ENCODE measurements at regions not wholly inside any gene's neighbourhood (a gene's known extent, or its start where the extent isn't known, plus 50 kb on each side); places are given as distances from the start of the nearest gene placed in this dataset.

DNA sequence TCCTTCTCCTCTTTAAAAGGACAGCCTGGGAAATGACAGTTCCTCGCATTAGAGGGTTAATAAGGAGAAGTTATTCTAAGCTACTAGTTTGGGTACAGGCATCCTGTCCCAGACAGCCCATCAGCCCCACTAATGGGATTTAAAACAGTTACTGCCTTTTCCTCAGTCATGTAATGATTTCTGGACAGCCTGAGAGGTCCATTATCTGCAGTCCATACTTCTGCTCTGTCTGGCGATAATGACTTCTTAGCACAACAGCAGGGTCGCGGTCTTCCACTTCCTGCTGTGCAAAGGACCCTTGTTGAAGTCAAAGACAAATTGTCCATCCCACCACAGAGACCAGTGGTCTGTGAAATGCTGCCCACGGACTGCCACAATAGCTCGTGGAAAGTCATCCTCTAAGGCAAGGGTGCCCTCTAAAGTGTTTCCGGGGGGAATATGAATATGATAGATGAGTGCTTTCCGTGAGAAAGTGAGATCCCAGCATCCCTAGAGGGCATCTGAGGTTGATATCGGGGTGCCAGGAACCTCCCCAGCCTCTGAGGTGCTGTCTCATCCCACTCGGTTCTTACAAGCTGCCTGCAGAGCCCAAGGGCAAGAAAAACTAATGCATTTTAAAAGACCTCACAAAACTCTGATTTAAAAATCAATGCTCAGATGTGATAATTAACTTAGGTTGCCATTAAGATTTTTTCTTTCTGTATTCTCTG lies 100.7 kb downstream of the SHOX2 start:
- no peak overlapping the region for H3K27ac Mint-ChIP-seq
- H3K27me3 Mint-ChIP-seq (ENCODE audit: insufficient read depth, low read depth) = no peaks in the 10 kb centered on the region
- no peak overlapping the region for H3K4me2 ChIP-seq
- no peaks in the 10 kb centered on the region for H4K20me1 ChIP-seq (ENCODE audit: low read depth)
- no peak overlapping the region for H3K4me3 ChIP-seq
- no peaks in the 10 kb centered on the region for H3K4me1 Mint-ChIP-seq
- H3K36me3 Mint-ChIP-seq = no peaks in the 10 kb centered on the region
- no peak overlapping the region for H3K9ac ChIP-seq
- H3K27ac ChIP-seq = no peak overlapping the region
- no peaks in the 10 kb centered on the region for H3K4me1 ChIP-seq
- TF ChIP-seq, protein P1, sequence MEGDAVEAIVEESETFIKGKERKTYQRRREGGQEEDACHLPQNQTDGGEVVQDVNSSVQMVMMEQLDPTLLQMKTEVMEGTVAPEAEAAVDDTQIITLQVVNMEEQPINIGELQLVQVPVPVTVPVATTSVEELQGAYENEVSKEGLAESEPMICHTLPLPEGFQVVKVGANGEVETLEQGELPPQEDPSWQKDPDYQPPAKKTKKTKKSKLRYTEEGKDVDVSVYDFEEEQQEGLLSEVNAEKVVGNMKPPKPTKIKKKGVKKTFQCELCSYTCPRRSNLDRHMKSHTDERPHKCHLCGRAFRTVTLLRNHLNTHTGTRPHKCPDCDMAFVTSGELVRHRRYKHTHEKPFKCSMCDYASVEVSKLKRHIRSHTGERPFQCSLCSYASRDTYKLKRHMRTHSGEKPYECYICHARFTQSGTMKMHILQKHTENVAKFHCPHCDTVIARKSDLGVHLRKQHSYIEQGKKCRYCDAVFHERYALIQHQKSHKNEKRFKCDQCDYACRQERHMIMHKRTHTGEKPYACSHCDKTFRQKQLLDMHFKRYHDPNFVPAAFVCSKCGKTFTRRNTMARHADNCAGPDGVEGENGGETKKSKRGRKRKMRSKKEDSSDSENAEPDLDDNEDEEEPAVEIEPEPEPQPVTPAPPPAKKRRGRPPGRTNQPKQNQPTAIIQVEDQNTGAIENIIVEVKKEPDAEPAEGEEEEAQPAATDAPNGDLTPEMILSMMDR (IDR thresholded peaks at IDR 0.05) = no peak
- TF ChIP-seq EZH2phosphoT487 (IDR thresholded peaks at IDR 0.05) (no peak), EZH2 (IDR thresholded peaks at IDR 0.05) (no peak)
- H3K79me2 ChIP-seq (ENCODE audit: low read depth) = no peaks in the 10 kb centered on the region
- peaks cover 6% of the 10 kb centered on the region for H3K9me3 Mint-ChIP-seq
- H2AFZ ChIP-seq (replicated peaks) = no peak overlapping the region
- H3K36me3 ChIP-seq = no peaks in the 10 kb centered on the region
- H3F3A ChIP-seq (ENCODE audit: low read depth) = no peaks in the 10 kb centered on the region
- H3K27me3 ChIP-seq = no peaks in the 10 kb centered on the region
- no peaks in the 10 kb centered on the region for H3K9me3 ChIP-seq (ENCODE audit: low read depth)
- H3K4me3 Mint-ChIP-seq = no peak overlapping the region
- DNase-seq (ENCODE audit: low spot score) = no peak

DNA sequence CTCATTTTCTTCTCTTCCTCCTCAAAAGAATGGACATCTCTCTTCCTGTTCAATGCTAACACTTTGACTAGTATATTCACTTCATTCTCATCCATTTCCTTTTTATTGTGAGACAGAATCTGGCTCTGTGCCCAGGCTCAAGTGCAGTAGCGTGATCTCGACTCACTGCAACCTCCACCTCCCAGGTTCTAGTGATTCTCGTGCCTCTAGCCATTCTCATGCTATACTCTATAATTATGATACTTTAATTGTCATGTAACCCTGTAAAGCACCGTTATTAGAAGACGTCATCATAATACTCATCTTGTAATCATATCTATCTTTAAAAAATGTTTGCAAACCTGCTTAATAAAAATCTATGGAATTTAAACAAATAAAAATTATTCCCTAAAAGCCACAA lies 107.0 kb downstream of the SHOX2 start:
- H3K4me1 ChIP-seq = no peaks in the 10 kb centered on the region
- H3K27ac ChIP-seq = no peak overlapping the region
- Mint-ChIP-seq H3K27ac (no peak overlapping the region), H3K9me3 (peaks cover 4% of the 10 kb centered on the region), H3K4me3 (no peak overlapping the region), H3K27me3 (ENCODE audit: insufficient read depth, low read depth) (no peaks in the 10 kb centered on the region), H3K4me1 (no peaks in the 10 kb centered on the region), H3K36me3 (no peaks in the 10 kb centered on the region)
- H3F3A ChIP-seq (ENCODE audit: low read depth) = no peaks in the 10 kb centered on the region
- no peak for DNase-seq (ENCODE audit: low spot score)
- no peak overlapping the region for H3K9ac ChIP-seq
- no peaks in the 10 kb centered on the region for H4K20me1 ChIP-seq (ENCODE audit: low read depth)
- H3K27me3 ChIP-seq = no peaks in the 10 kb centered on the region
- H3K9me3 ChIP-seq (ENCODE audit: low read depth) = peaks cover 8% of the 10 kb centered on the region
- no peaks in the 10 kb centered on the region for H3K79me2 ChIP-seq (ENCODE audit: low read depth)
- H3K36me3 ChIP-seq = no peaks in the 10 kb centered on the region
- no peak overlapping the region for H2AFZ ChIP-seq (replicated peaks)
- H3K4me2 ChIP-seq = no peak overlapping the region
- TF ChIP-seq EZH2 (IDR thresholded peaks at IDR 0.05) = no peak
- TF ChIP-seq, protein P1 (IDR thresholded peaks at IDR 0.05) = no peak
- no peak for TF ChIP-seq EZH2phosphoT487 (IDR thresholded peaks at IDR 0.05)
- no peak overlapping the region for H3K4me3 ChIP-seq

DNA sequence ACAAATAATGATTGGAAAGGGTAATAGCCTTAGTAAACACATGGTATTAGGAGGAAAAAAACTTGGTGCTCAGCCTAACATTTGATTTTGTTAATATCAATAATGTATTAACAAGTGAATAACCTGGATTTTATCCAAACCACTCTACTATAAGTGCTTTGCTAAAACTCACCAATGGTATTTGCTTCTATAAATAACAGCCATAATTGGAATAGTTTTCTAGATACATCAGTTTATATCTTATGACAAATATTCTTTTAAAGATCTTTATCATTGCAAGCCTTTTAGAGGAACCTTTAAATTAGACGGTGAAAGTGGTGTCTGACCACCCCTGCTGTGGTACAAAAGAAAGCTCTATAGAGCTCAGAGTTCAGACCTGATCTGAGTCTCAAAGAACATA lies 123.9 kb downstream of the SHOX2 start:
- Histone ChIP-seq H3K9ac (no peak overlapping the region), H3F3A (ENCODE audit: low read depth) (no peaks in the 10 kb centered on the region), H3K4me3 (no peak overlapping the region), H3K9me3 (ENCODE audit: low read depth) (no peaks in the 10 kb centered on the region), H2AFZ (replicated peaks) (no peak overlapping the region), H4K20me1 (ENCODE audit: low read depth) (no peaks in the 10 kb centered on the region), H3K36me3 (no peaks in the 10 kb centered on the region), H3K79me2 (ENCODE audit: low read depth) (no peaks in the 10 kb centered on the region), H3K27me3 (no peaks in the 10 kb centered on the region), H3K27ac (no peak overlapping the region), H3K4me2 (no peak overlapping the region), H3K4me1 (no peaks in the 10 kb centered on the region)
- Mint-ChIP-seq H3K27ac (no peak overlapping the region), H3K36me3 (no peaks in the 10 kb centered on the region), H3K27me3 (ENCODE audit: insufficient read depth, low read depth) (no peaks in the 10 kb centered on the region), H3K4me3 (no peak overlapping the region), H3K9me3 (no peaks in the 10 kb centered on the region), H3K4me1 (no peaks in the 10 kb centered on the region)
- no peak for TF ChIP-seq EZH2phosphoT487 (IDR thresholded peaks at IDR 0.05)
- TF ChIP-seq, protein P1 (IDR thresholded peaks at IDR 0.05) = no peak
- no peak for TF ChIP-seq EZH2 (IDR thresholded peaks at IDR 0.05)
- no peak for DNase-seq (ENCODE audit: low spot score)

Measured in neural progenitor cell (in vitro differentiated cells).